ENCODE measurements at regions not wholly inside any gene's neighbourhood (a gene's known extent, or its start where the extent isn't known, plus 50 kb on each side); places are given as distances from the start of the nearest gene placed in this dataset.
"Not testable (repeated sequence)": the region's sequence is repeated elsewhere in the genome, so short reads cannot be mapped to it uniquely, and the experiment has no call there.

DNA sequence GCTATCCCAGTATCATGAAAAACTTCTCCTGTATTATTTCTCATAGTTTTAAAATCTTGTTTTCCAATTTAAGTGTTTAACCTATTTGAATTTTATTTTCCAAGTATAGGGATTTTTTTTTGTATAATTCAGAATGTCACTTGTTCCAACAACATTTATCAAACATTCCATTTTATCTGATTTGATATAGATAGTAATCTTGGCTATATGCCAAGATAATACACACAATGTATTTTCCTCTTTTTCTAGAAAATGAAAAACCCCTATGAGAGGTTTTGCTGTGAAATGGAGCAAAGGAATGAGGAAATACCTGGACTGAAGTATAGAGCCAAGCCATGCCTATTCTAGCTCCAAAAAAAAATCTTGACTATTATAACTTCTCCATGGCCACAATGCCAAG is 628.9 kb downstream of the HTR1B start:
- Histone ChIP-seq H3K4me3 (ENCODE audit: low read length) (no peak overlapping the region), H3K4me1 (ENCODE audit: control insufficient read depth in 2 of 2, insufficient read depth in 2 of 2, low read length in 2 of 2) (no peaks in the 10 kb centered on the region), H3K27me3 (ENCODE audit: control insufficient read depth in 2 of 2, insufficient read depth in 2 of 2, low read length in 2 of 2) (no peaks in the 10 kb centered on the region), H3K9me3 (ENCODE audit: control insufficient read depth in 2 of 3, low read length in 3 of 3) (no peaks in the 10 kb centered on the region), H3K36me3 (ENCODE audit: control insufficient read depth in 2 of 3, insufficient read depth in 3 of 3, low read length in 3 of 3) (no peaks in the 10 kb centered on the region), H3K27ac (ENCODE audit: low read depth, low read length) (no peak overlapping the region)
- no peak for DNase-seq
- Mint-ChIP-seq H3K4me1 (no peaks in the 10 kb centered on the region), H3K36me3 (no peaks in the 10 kb centered on the region), H3K27me3 (no peaks in the 10 kb centered on the region), H3K9me3 (peaks cover 0 to 4% (median 0%) of the 10 kb centered on the region in 11 donors), H3K4me3 (no peak overlapping the region), H3K27ac (no peak overlapping the region)
- POLR2A ChIA-PET, result no interaction called here
- no peak for ATAC-seq
- intact Hi-C loops (cut with micrococcal nuclease), result no loop called here
- CTCF ChIA-PET, result no interaction called here

DNA sequence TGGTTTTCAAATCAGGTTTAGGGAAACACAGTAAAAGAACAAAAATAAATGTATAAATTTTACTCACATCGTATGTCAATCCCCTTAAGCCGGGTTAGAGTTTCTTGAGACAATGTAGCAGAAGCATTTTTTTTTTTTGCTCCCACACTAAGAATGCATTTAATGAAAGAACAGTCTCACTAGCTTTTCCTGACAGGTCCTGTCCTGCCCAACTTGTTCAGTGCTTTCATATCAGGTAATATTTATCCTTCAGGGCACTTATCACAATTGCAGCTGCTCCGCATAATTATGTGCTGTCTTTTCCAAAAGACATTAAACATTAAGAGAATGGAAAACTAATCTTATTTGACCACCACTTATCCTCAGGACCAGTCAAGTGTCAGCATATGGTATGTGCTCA is 632.0 kb downstream of the HTR1B start:
- no peaks in the 10 kb centered on the region for H3K4me1 Mint-ChIP-seq
- ATAC-seq (no peak), DNase-seq (no peak)
- intact Hi-C loops (cut with micrococcal nuclease), result no loop called here
- Histone ChIP-seq H3K9me3 (ENCODE audit: control insufficient read depth in 2 of 3, low read length in 3 of 3) (no peaks in the 10 kb centered on the region), H3K27me3 (ENCODE audit: control insufficient read depth in 2 of 2, insufficient read depth in 2 of 2, low read length in 2 of 2) (no peaks in the 10 kb centered on the region), H3K36me3 (ENCODE audit: control insufficient read depth in 2 of 3, insufficient read depth in 3 of 3, low read length in 3 of 3) (no peaks in the 10 kb centered on the region), H3K4me3 (ENCODE audit: low read length) (no peak overlapping the region), H3K4me1 (ENCODE audit: control insufficient read depth in 2 of 2, insufficient read depth in 2 of 2, low read length in 2 of 2) (no peaks in the 10 kb centered on the region), H3K27ac (ENCODE audit: low read depth, low read length) (no peak overlapping the region)
- CTCF ChIA-PET, result no interaction called here
- H3K36me3 Mint-ChIP-seq, result no peaks in the 10 kb centered on the region
- H3K27me3 Mint-ChIP-seq, result no peaks in the 10 kb centered on the region
- POLR2A ChIA-PET, result no interaction called here
- no peak overlapping the region for H3K4me3 Mint-ChIP-seq
- H3K9me3 Mint-ChIP-seq, result peaks cover 0 to 16% (median 3%) of the 10 kb centered on the region in 11 donors
- H3K27ac Mint-ChIP-seq, result no peak overlapping the region

GRCh38 chr6:76823578-76823977 is 639.7 kb downstream of the HTR1B start:
- POLR2A ChIA-PET; H3K27ac Mint-ChIP-seq; DNase-seq; H3K27ac ChIP-seq (ENCODE audit: low read depth, low read length); H3K4me1 Mint-ChIP-seq; H3K9me3 ChIP-seq (ENCODE audit: control insufficient read depth in 2 of 3, low read length in 3 of 3); ATAC-seq; H3K27me3 ChIP-seq (ENCODE audit: control insufficient read depth in 2 of 2, insufficient read depth in 2 of 2, low read length in 2 of 2); H3K36me3 ChIP-seq (ENCODE audit: control insufficient read depth in 2 of 3, insufficient read depth in 3 of 3, low read length in 3 of 3); CTCF ChIA-PET; intact Hi-C loops (cut with micrococcal nuclease); H3K4me3 Mint-ChIP-seq; H3K4me3 ChIP-seq (ENCODE audit: low read length); H3K27me3 Mint-ChIP-seq; H3K36me3 Mint-ChIP-seq; H3K4me1 ChIP-seq (ENCODE audit: control insufficient read depth in 2 of 2, insufficient read depth in 2 of 2, low read length in 2 of 2): not testable (repeated sequence)
- H3K9me3 Mint-ChIP-seq, result peaks cover 3 to 44% (median 10%) of the 10 kb centered on the region in 11 donors

GRCh38 chr6:76818451-76818850 is 644.8 kb downstream of the HTR1B start:
- no peaks in the 10 kb centered on the region for H3K4me1 ChIP-seq (ENCODE audit: control insufficient read depth in 2 of 2, insufficient read depth in 2 of 2, low read length in 2 of 2)
- ChIA-PET CTCF (no interaction called here), POLR2A (no interaction called here)
- H3K4me1 Mint-ChIP-seq, result no peaks in the 10 kb centered on the region
- no peak overlapping the region for H3K27ac Mint-ChIP-seq
- H3K36me3 ChIP-seq (ENCODE audit: control insufficient read depth in 2 of 3, insufficient read depth in 3 of 3, low read length in 3 of 3), result no peaks in the 10 kb centered on the region
- H3K27me3 Mint-ChIP-seq, result no peaks in the 10 kb centered on the region
- H3K9me3 Mint-ChIP-seq, result peaks cover 3 to 26% (median 5%) of the 10 kb centered on the region in 11 donors
- intact Hi-C loops (cut with micrococcal nuclease), result no loop called here
- H3K27me3 ChIP-seq (ENCODE audit: control insufficient read depth in 2 of 2, insufficient read depth in 2 of 2, low read length in 2 of 2), result no peaks in the 10 kb centered on the region
- no peak overlapping the region for H3K4me3 ChIP-seq (ENCODE audit: low read length)
- H3K4me3 Mint-ChIP-seq, result no peak overlapping the region
- no peaks in the 10 kb centered on the region for H3K36me3 Mint-ChIP-seq
- H3K27ac ChIP-seq (ENCODE audit: low read depth, low read length), result no peak overlapping the region
- H3K9me3 ChIP-seq (ENCODE audit: control insufficient read depth in 2 of 3, low read length in 3 of 3), result peaks cover 0 to 2% (median 0%) of the 10 kb centered on the region in 3 experiments
- ATAC-seq (no peak), DNase-seq (no peak)

DNA sequence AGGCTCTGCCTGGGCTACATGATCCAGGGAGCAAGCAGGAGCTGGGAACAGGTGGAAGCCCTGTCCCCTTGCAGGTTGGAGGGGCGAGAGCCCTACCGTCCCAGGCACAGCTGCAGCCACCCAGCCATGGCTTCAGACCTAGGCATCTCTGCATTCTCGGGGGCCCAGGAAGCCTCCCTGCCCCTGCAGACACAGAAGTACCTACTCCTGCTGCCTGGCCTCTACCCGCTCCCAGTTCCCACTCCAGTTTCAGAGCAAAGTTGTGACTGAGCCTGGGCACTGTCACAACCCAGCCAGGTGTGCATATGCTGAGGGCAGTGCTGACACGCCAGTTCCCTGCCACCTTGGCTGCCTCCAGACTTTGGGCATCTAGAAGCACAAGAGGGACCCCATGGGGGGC is 645.9 kb downstream of the HTR1B start:
- no peaks in the 10 kb centered on the region for H3K9me3 ChIP-seq (ENCODE audit: control insufficient read depth in 2 of 3, low read length in 3 of 3)
- no peak overlapping the region for H3K27ac ChIP-seq (ENCODE audit: low read depth, low read length)
- Mint-ChIP-seq H3K4me1 (no peaks in the 10 kb centered on the region), H3K4me3 (no peak overlapping the region), H3K27me3 (no peaks in the 10 kb centered on the region), H3K36me3 (no peaks in the 10 kb centered on the region), H3K9me3 (peaks cover 0 to 27% (median 5%) of the 10 kb centered on the region in 11 donors), H3K27ac (no peak overlapping the region)
- H3K36me3 ChIP-seq (ENCODE audit: control insufficient read depth in 2 of 3, insufficient read depth in 3 of 3, low read length in 3 of 3), result no peaks in the 10 kb centered on the region
- DNase-seq (no peak), ATAC-seq (no peak)
- no peaks in the 10 kb centered on the region for H3K27me3 ChIP-seq (ENCODE audit: control insufficient read depth in 2 of 2, insufficient read depth in 2 of 2, low read length in 2 of 2)
- ChIA-PET POLR2A (no interaction called here), CTCF (no interaction called here)
- no peak overlapping the region for H3K4me3 ChIP-seq (ENCODE audit: low read length)
- H3K4me1 ChIP-seq (ENCODE audit: control insufficient read depth in 2 of 2, insufficient read depth in 2 of 2, low read length in 2 of 2), result no peaks in the 10 kb centered on the region
- intact Hi-C loops (cut with micrococcal nuclease), result no loop called here

DNA sequence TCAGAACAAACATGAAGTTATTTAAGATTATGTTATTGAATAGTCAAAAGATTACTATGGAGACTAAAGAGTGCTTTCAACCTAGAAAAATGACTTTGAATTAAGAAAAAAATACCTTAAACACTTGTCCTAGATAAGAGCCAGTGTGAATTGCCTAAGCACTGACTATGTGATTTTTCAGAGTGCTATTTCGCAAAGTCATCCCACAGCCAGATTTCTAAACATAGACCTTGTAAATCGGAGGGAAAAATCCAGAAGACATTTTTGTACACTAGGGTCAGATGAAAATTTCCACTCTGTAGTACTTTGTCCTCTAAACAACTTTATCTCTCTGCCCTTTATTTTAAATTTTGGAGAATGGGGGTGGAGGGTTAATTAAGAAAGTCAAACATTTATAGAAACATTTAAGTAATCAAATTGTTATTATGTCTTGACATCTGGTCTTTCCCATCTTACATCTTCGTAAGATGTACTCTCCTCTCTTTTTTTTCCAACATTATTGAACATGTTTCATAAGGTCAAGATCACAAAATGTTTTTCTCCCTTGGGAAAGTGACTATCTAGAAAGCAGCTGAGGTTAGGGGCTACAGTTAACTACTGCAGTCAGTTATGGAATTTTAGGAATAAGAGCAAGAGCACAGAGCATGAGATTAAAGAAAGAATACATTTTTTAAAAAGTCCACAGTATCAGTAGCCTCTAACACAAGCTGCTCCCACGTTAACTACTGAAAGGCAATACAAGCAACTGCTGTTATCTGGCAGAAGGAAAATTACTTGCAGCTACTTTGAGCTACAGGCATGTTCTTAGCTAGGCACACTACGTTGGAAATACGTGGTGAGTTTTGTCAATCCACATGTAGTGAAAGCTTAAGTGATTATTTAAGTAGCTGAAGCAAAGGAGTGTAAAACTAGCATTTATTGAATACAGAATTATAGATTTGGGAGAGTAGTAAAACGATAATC is 648.5 kb downstream of the HTR1B start:
- POLR2A ChIA-PET, result no interaction called here
- H3K4me3 Mint-ChIP-seq, result no peak overlapping the region
- CTCF ChIA-PET, result no interaction called here
- no peaks in the 10 kb centered on the region for H3K4me1 Mint-ChIP-seq
- no peaks in the 10 kb centered on the region for H3K36me3 ChIP-seq (ENCODE audit: control insufficient read depth in 2 of 3, insufficient read depth in 3 of 3, low read length in 3 of 3)
- H3K27me3 Mint-ChIP-seq, result no peaks in the 10 kb centered on the region
- no peaks in the 10 kb centered on the region for H3K36me3 Mint-ChIP-seq
- no peak overlapping the region for H3K4me3 ChIP-seq (ENCODE audit: low read length)
- ATAC-seq, result no peak
- H3K4me1 ChIP-seq (ENCODE audit: control insufficient read depth in 2 of 2, insufficient read depth in 2 of 2, low read length in 2 of 2), result no peaks in the 10 kb centered on the region
- H3K27ac ChIP-seq (ENCODE audit: low read depth, low read length), result no peak overlapping the region
- DNase-seq, result no peak
- H3K9me3 ChIP-seq (ENCODE audit: control insufficient read depth in 2 of 3, low read length in 3 of 3), result peaks cover 0 to 5% (median 0%) of the 10 kb centered on the region in 3 experiments
- H3K9me3 Mint-ChIP-seq, result peaks cover 0 to 15% (median 5%) of the 10 kb centered on the region in 11 donors
- no peak overlapping the region for H3K27ac Mint-ChIP-seq
- no peaks in the 10 kb centered on the region for H3K27me3 ChIP-seq (ENCODE audit: control insufficient read depth in 2 of 2, insufficient read depth in 2 of 2, low read length in 2 of 2)
- intact Hi-C loops (cut with micrococcal nuclease), result no loop called here

GRCh38 chr6:76810286-76810685 is 653.0 kb downstream of the HTR1B start:
- Histone ChIP-seq H3K9me3 (ENCODE audit: control insufficient read depth in 2 of 3, low read length in 3 of 3) (peaks cover 0 to 7% (median 0%) of the 10 kb centered on the region in 3 experiments), H3K27ac (ENCODE audit: low read depth, low read length) (no peak overlapping the region), H3K4me1 (ENCODE audit: control insufficient read depth in 2 of 2, insufficient read depth in 2 of 2, low read length in 2 of 2) (no peaks in the 10 kb centered on the region), H3K4me3 (ENCODE audit: low read length) (no peak overlapping the region), H3K27me3 (ENCODE audit: control insufficient read depth in 2 of 2, insufficient read depth in 2 of 2, low read length in 2 of 2) (no peaks in the 10 kb centered on the region), H3K36me3 (ENCODE audit: control insufficient read depth in 2 of 3, insufficient read depth in 3 of 3, low read length in 3 of 3) (no peaks in the 10 kb centered on the region)
- Mint-ChIP-seq H3K9me3 (peaks cover 0 to 17% (median 5%) of the 10 kb centered on the region in 11 donors), H3K36me3 (no peaks in the 10 kb centered on the region), H3K4me1 (no peaks in the 10 kb centered on the region), H3K27me3 (no peaks in the 10 kb centered on the region), H3K27ac (no peak overlapping the region), H3K4me3 (no peak overlapping the region)
- ChIA-PET POLR2A (no interaction called here), CTCF (no interaction called here)
- no peak for DNase-seq
- ATAC-seq, result no peak
- intact Hi-C loops (cut with micrococcal nuclease), result no loop called here
